Effector memory CD8-positive, alpha-beta T cell (primary cell): ENCODE measurements at regions not wholly inside any gene's neighbourhood (a gene's known extent, or its start where the extent isn't known, plus 50 kb on each side); places are given as distances from the start of the nearest gene placed in this dataset.

Experiments used
- ATAC-seq: fragments of 150-1000 bp; cut with Tn5 transposase; replicated peaks from 2 replicates; pipeline ENCODE4 v1.10.0; 2021; ENCODE audit warnings: mild to moderate bottlenecking, moderate library complexity
- DNase-seq, 3 experiments: peaks; one replicate each; pipeline ENCODE4 v3.0.0; 2021
- H3K27ac Mint-ChIP-seq, 2 donors: one replicate each; pipeline ENCODE4 v1.8.0; 2022; ENCODE audit warnings: mild to moderate bottlenecking in 2 of 2, mixed read lengths in 2 of 2, moderate library complexity in 2 of 2
- H3K27me3 Mint-ChIP-seq, 2 donors: one replicate each; pipeline ENCODE4 v1.8.0; 2022; ENCODE audit warnings: mixed read lengths in 2 of 2
- H3K36me3 Mint-ChIP-seq: one replicate; pipeline ENCODE4 v1.8.0; 2022; ENCODE audit warnings: mild to moderate bottlenecking, moderate library complexity, mixed read lengths; ENCODE audit not compliant: insufficient read depth
- H3K4me1 Mint-ChIP-seq, 2 donors: one replicate each; pipeline ENCODE4 v1.8.0; 2022; ENCODE audit warnings: low read depth in 2 of 2, mixed read lengths in 2 of 2
- H3K4me3 Mint-ChIP-seq, 2 donors: one replicate each; pipeline ENCODE4 v1.8.0; 2022; ENCODE audit warnings: mild to moderate bottlenecking in 2 of 2, mixed read lengths in 2 of 2, moderate library complexity in 2 of 2
- H3K9me3 Mint-ChIP-seq, 2 donors: one replicate each; pipeline ENCODE4 v1.8.0; 2022; ENCODE audit warnings: mixed read lengths in 2 of 2

- Mint-ChIP-seq H3K4me1 (no peaks in the 10 kb centered on the region), H3K36me3 (no peaks in the 10 kb centered on the region), H3K27me3 (no peaks in the 10 kb centered on the region), H3K27ac (no peak overlapping the region), H3K9me3 (peaks cover 6 to 11% of the 10 kb centered on the region in 2 donors), H3K4me3 (no peak overlapping the region)
- ATAC-seq (no peak), DNase-seq (no peak)
Measured at GRCh38 chr2:196368546-196369225, 197.3 kb upstream of the STK17B start.

- DNase-seq (no peak), ATAC-seq (no peak)
- Mint-ChIP-seq H3K4me1 (no peaks in the 10 kb centered on the region), H3K27ac (no peak overlapping the region), H3K9me3 (peaks cover 6 to 11% of the 10 kb centered on the region in 2 donors), H3K36me3 (no peaks in the 10 kb centered on the region), H3K27me3 (peaks cover 7 to 9% of the 10 kb centered on the region in 2 donors), H3K4me3 (no peak overlapping the region)
Measured at GRCh38 chr2:196369967-196370366, 198.6 kb upstream of the STK17B start.

GRCh38 chr2:196370381-196370780 lies 199.0 kb upstream of the STK17B start:
- DNase-seq (no peak), ATAC-seq (no peak)
- H3K36me3 Mint-ChIP-seq, result no peaks in the 10 kb centered on the region
- H3K4me1 Mint-ChIP-seq, result no peaks in the 10 kb centered on the region
- no peak overlapping the region for H3K27ac Mint-ChIP-seq
- H3K4me3 Mint-ChIP-seq, result no peak overlapping the region
- peaks cover 6 to 11% of the 10 kb centered on the region in 2 donors for H3K9me3 Mint-ChIP-seq
- peaks cover 9 to 10% of the 10 kb centered on the region in 2 donors for H3K27me3 Mint-ChIP-seq

- ATAC-seq (no peak), DNase-seq (no peak)
- Mint-ChIP-seq H3K4me3 (no peak overlapping the region), H3K4me1 (no peaks in the 10 kb centered on the region), H3K9me3 (peaks cover 8 to 10% of the 10 kb centered on the region in 2 donors), H3K27ac (no peak overlapping the region), H3K36me3 (no peaks in the 10 kb centered on the region), H3K27me3 (peaks cover 21 to 25% of the 10 kb centered on the region in 2 donors)
Measured at GRCh38 chr2:196372276-196372809, 201.0 kb upstream of the STK17B start.

- peaks cover 27 to 32% of the 10 kb centered on the region in 2 donors for H3K27me3 Mint-ChIP-seq
- no peaks in the 10 kb centered on the region for H3K36me3 Mint-ChIP-seq
- DNase-seq (no peak), ATAC-seq (no peak)
- no peaks in the 10 kb centered on the region for H3K4me1 Mint-ChIP-seq
- H3K27ac Mint-ChIP-seq, result no peak overlapping the region
- H3K4me3 Mint-ChIP-seq, result no peak overlapping the region
- H3K9me3 Mint-ChIP-seq, result peaks cover 3 to 6% of the 10 kb centered on the region in 2 donors
Measured at GRCh38 chr2:196372811-196373664, 201.7 kb upstream of the STK17B start.

GRCh38 chr2:196376984-196377877 lies 205.9 kb upstream of the STK17B start:
- H3K4me3 Mint-ChIP-seq, result no peak overlapping the region
- H3K27ac Mint-ChIP-seq, result no peak overlapping the region
- peaks cover 37% of the 10 kb centered on the region in 2 donors for H3K27me3 Mint-ChIP-seq
- peaks cover 0 to 2% of the 10 kb centered on the region in 2 donors for H3K9me3 Mint-ChIP-seq
- no peak for DNase-seq
- no peaks in the 10 kb centered on the region for H3K4me1 Mint-ChIP-seq
- H3K36me3 Mint-ChIP-seq, result no peaks in the 10 kb centered on the region
- no peak for ATAC-seq

GRCh38 chr2:196379600-196379999 lies 208.2 kb upstream of the STK17B start:
- no peak for DNase-seq
- no peak for ATAC-seq
- Mint-ChIP-seq H3K27ac (no peak overlapping the region), H3K4me3 (no peak overlapping the region), H3K27me3 (peaks cover 32 to 38% of the 10 kb centered on the region in 2 donors), H3K9me3 (peaks cover 0 to 2% of the 10 kb centered on the region in 2 donors), H3K36me3 (no peaks in the 10 kb centered on the region), H3K4me1 (no peaks in the 10 kb centered on the region)

GRCh38 chr2:196380098-196380497 lies 208.7 kb upstream of the STK17B start:
- no peak overlapping the region for H3K27ac Mint-ChIP-seq
- no peaks in the 10 kb centered on the region for H3K4me1 Mint-ChIP-seq
- peaks cover 0 to 2% of the 10 kb centered on the region in 2 donors for H3K9me3 Mint-ChIP-seq
- H3K4me3 Mint-ChIP-seq, result no peak overlapping the region
- DNase-seq (no peak), ATAC-seq (no peak)
- no peaks in the 10 kb centered on the region for H3K36me3 Mint-ChIP-seq
- peaks cover 27 to 35% of the 10 kb centered on the region in 2 donors for H3K27me3 Mint-ChIP-seq

- H3K36me3 Mint-ChIP-seq, result no peaks in the 10 kb centered on the region
Measured at GRCh38 chr2:196380575-196380974, 209.2 kb upstream of the STK17B start.

GRCh38 chr2:196381464-196381863 lies 210.1 kb upstream of the STK17B start:
- Mint-ChIP-seq H3K4me1 (no peaks in the 10 kb centered on the region), H3K27me3 (peaks cover 18 to 26% of the 10 kb centered on the region in 2 donors), H3K4me3 (no peak overlapping the region), H3K27ac (no peak overlapping the region), H3K9me3 (peaks cover 0 to 2% of the 10 kb centered on the region in 2 donors), H3K36me3 (no peaks in the 10 kb centered on the region)
- no peak for ATAC-seq
- DNase-seq, result no peak

More at GRCh38 chr2:196380575-196380974, 209.2 kb upstream of the STK17B start:
- peaks cover 0 to 2% of the 10 kb centered on the region in 2 donors for H3K9me3 Mint-ChIP-seq
- DNase-seq (no peak), ATAC-seq (no peak)
- no peak overlapping the region for H3K4me3 Mint-ChIP-seq
- H3K27me3 Mint-ChIP-seq, result peaks cover 26 to 31% of the 10 kb centered on the region in 2 donors
- H3K4me1 Mint-ChIP-seq, result no peaks in the 10 kb centered on the region
- H3K27ac Mint-ChIP-seq, result no peak overlapping the region

- peaks cover 0 to 9% of the 10 kb centered on the region in 2 donors for H3K27me3 Mint-ChIP-seq
- ATAC-seq, result no peak
- no peaks in the 10 kb centered on the region for H3K36me3 Mint-ChIP-seq
- no peak overlapping the region for H3K4me3 Mint-ChIP-seq
- H3K9me3 Mint-ChIP-seq, result no peaks in the 10 kb centered on the region
- no peak for DNase-seq
- no peaks in the 10 kb centered on the region for H3K4me1 Mint-ChIP-seq
- H3K27ac Mint-ChIP-seq, result no peak overlapping the region
Measured at GRCh38 chr2:196383799-196384198, 212.4 kb upstream of the STK17B start.

GRCh38 chr2:196384729-196385128 lies 213.4 kb upstream of the STK17B start:
- Mint-ChIP-seq H3K4me1 (no peaks in the 10 kb centered on the region), H3K4me3 (no peak overlapping the region), H3K36me3 (no peaks in the 10 kb centered on the region), H3K27me3 (peaks cover 0 to 5% of the 10 kb centered on the region in 2 donors), H3K9me3 (no peaks in the 10 kb centered on the region), H3K27ac (no peak overlapping the region)
- DNase-seq, result no peak
- no peak for ATAC-seq

GRCh38 chr2:196389670-196390069 lies 218.3 kb upstream of the STK17B start:
- no peak for DNase-seq
- ATAC-seq, result no peak
- Mint-ChIP-seq H3K4me1 (no peaks in the 10 kb centered on the region), H3K9me3 (no peaks in the 10 kb centered on the region), H3K36me3 (no peaks in the 10 kb centered on the region), H3K4me3 (no peak overlapping the region), H3K27me3 (peaks cover 25% of the 10 kb centered on the region in 2 donors), H3K27ac (no peak overlapping the region)
